Brain microvascular endothelial cell (primary cell): ENCODE measurements at regions not wholly inside any gene's neighbourhood (a gene's known extent, or its start where the extent isn't known, plus 50 kb on each side); places are given as distances from the start of the nearest gene placed in this dataset.

Experiments
- DNase-seq: peaks from one replicate; pipeline ENCODE4 v3.0.0-alpha.2; 2020
- H3K27ac ChIP-seq: fragments of 250-450 bp; sonication (Bioruptor Pico); 2 replicates; pipeline ENCODE4 v1.5.1; 2020; ENCODE audit warnings: mild to moderate bottlenecking, moderate library complexity
- H3K27me3 ChIP-seq: fragments of 250-450 bp; sonication (Bioruptor Pico); replicated peaks from 2 replicates; pipeline ENCODE4 v1.5.1; 2020; ENCODE audit warnings: mild to moderate bottlenecking
- H3K36me3 ChIP-seq: fragments of 250-450 bp; sonication (Bioruptor Pico); replicated peaks from 2 replicates; pipeline ENCODE4 v1.5.1; 2020; ENCODE audit warnings: mild to moderate bottlenecking
- H3K4me3 ChIP-seq: 2 replicates; pipeline ENCODE4 v1.5.1; 2011; ENCODE audit warnings: low read depth, mild to moderate bottlenecking, control low read depth, low read length, moderate library complexity
- in situ Hi-C: cut with HindIII; loops from 2 replicates; pipeline ENCODE4 v1.10.0; 2017; ENCODE audit warnings: low sequenced_read_pairs, low pct_ligation_motif_present
- TF ChIP-seq, protein P1 (sequence below): IDR thresholded peaks from 2 replicates; pipeline ENCODE4 v1.5.1; 2011; ENCODE audit warnings: low read depth, mild to moderate bottlenecking, moderate library complexity, low read length, control low read depth, inconsistent platforms; ENCODE audit errors: missing control alignments

DNA sequence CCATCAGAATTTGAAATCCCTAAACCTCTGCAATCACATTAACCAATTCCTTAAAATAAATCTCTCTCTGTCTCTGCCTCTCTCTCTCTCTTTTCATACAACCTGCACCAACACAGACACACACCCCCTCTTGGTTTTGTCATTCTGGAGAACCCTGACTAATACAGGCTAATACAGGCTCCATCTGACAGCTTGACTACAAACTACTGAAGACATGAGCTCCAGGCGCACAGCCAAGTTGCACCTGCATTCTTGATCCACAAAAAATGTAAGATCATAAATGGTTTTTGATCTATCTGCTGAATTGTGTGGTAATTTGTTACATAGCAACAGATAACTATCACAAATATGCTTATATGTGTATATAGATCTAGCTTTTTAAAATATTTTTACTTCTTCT is 2414.2 kb downstream of the PCDH7 start:
- no peak for DNase-seq
- Histone ChIP-seq H3K27me3 (no peaks in the 10 kb centered on the region), H3K4me3 (no peak overlapping the region), H3K36me3 (no peaks in the 10 kb centered on the region), H3K27ac (no peak overlapping the region)
- in situ Hi-C loops = no loop called here
- TF ChIP-seq, protein P1, sequence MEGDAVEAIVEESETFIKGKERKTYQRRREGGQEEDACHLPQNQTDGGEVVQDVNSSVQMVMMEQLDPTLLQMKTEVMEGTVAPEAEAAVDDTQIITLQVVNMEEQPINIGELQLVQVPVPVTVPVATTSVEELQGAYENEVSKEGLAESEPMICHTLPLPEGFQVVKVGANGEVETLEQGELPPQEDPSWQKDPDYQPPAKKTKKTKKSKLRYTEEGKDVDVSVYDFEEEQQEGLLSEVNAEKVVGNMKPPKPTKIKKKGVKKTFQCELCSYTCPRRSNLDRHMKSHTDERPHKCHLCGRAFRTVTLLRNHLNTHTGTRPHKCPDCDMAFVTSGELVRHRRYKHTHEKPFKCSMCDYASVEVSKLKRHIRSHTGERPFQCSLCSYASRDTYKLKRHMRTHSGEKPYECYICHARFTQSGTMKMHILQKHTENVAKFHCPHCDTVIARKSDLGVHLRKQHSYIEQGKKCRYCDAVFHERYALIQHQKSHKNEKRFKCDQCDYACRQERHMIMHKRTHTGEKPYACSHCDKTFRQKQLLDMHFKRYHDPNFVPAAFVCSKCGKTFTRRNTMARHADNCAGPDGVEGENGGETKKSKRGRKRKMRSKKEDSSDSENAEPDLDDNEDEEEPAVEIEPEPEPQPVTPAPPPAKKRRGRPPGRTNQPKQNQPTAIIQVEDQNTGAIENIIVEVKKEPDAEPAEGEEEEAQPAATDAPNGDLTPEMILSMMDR = no peak

DNA sequence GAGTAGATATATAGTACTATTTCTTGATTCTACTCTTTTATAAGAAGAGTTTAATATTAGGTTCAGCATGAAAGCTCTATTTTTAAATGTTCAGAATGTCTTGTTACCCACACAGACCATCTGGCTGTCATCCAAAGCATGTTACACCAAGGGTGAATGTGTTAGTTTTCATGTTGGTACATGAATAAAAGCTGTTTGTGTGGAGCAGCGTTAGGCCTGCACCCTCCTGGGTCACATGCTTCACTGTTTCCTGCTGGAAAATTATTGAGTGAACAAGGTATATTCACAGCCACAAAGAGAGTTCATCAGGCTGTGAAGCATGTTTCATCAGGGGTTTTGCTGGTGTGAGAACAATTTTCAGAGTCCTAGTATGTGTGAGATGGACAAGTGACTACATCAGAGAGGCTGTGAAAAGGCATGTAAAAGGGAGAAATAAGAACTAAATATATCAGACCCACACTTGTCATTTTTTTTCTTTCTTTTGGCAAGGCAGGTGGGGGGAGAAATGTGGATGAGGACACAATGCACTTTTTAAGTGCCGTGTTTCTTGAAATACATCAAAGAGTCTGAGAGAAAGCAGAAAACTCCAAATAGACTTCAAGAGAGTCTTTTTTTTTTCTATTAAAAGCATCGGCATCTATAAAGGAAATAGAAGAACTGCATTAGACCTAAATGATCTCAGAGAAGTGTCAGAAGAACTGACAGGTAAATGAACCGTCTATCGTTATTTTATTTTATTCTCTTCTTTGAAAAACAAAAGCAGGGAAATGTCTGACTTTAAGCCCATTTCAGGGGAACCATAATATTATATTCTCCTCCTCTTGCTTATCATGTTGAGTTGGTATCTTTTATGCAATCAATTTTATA is 2429.7 kb downstream of the PCDH7 start:
- in situ Hi-C loops = no loop called here

DNA sequence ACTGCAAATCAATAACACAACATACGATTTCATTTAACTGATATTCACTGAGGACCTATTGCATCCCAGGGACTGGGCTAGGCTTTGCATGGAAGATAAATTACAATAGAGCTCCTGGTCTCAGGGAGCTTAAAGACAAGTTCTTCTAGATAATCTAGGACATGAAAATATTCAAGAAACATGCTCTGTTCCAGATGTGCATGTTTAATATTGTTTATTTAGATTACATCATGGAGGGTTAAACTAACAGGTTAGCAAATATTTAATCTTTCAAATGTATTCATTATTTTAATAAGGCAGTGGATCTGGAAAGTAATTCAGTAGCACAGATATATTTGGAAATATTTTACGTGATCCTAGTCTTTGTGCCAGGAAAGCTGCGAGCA is 2430.3 kb downstream of the PCDH7 start:
- in situ Hi-C loops = no loop called here
- H3K4me3 ChIP-seq = no peak overlapping the region
- no peak overlapping the region for H3K27ac ChIP-seq
- H3K27me3 ChIP-seq = no peaks in the 10 kb centered on the region
- DNase-seq = no peak
- TF ChIP-seq, protein P1 = no peak
- H3K36me3 ChIP-seq = no peaks in the 10 kb centered on the region

More for the DNA sequence above, 2429.7 kb downstream of the PCDH7 start:
- no peaks in the 10 kb centered on the region for H3K27me3 ChIP-seq
- no peak overlapping the region for H3K27ac ChIP-seq
- DNase-seq = no peak
- H3K36me3 ChIP-seq = no peaks in the 10 kb centered on the region
- H3K4me3 ChIP-seq = no peak overlapping the region
- TF ChIP-seq, protein P1 = no peak

DNA sequence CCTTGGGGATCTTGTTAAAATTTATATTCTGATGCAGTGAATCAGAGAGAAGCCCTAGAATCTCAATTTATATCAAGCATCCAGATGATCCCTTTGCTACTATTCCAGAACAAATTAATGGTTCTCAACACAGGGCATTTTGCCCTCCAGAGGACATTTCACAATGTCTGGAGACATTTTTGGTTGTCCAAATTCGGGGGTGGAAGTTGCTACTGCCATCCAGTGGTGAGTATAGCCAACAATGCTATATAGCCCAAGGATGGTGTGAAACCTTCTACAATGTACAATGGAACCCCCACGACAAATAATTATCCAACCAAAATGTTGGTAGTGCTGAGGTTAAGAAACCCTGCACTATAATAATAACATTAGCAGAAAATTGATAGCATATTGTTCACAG is 2440.0 kb downstream of the PCDH7 start:
- in situ Hi-C loops = no loop called here
- Histone ChIP-seq H3K36me3 (no peaks in the 10 kb centered on the region), H3K27me3 (no peaks in the 10 kb centered on the region)

DNA sequence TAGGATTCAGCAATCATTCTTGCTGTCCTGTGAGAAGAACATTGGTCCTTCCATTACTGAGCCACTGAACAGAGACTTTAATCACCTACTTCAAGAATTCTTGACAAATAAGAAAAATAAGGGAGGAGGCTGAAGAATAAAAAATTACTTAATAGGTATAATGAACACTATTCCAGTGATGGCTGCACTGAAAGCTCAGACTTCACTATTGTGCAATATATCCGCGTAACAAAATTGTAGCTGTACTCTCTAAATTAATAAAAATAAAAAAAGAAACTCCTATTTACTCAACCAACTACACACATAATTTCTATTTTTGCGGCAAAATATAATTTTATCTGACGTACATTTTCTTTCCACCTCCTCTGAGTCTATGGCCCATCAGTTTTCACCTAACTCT is 2441.0 kb downstream of the PCDH7 start:
- H3K27ac ChIP-seq = no peak overlapping the region

More for the DNA sequence above, 2440.0 kb downstream of the PCDH7 start:
- TF ChIP-seq, protein P1 = peak; percentile 66
- peak; percentile 5 for DNase-seq
- H3K27ac ChIP-seq = no peak overlapping the region
- no peak overlapping the region for H3K4me3 ChIP-seq

More for the DNA sequence above, 2441.0 kb downstream of the PCDH7 start:
- Histone ChIP-seq H3K36me3 (no peaks in the 10 kb centered on the region), H3K4me3 (no peak overlapping the region), H3K27me3 (no peaks in the 10 kb centered on the region)
- TF ChIP-seq, protein P1 = no peak
- in situ Hi-C loops = no loop called here
- DNase-seq = no peak
